Lower leg skin (tissue), 4 donors: ENCODE measurements at regions not wholly inside any gene's neighbourhood (a gene's known extent, or its start where the extent isn't known, plus 50 kb on each side); places are given as distances from the start of the nearest gene placed in this dataset.

ENCODE experiments used
- DNase-seq, 2 donors: peaks; one replicate each; pipeline ENCODE4 v3.0.0-alpha.2; 2019; ENCODE audit warnings: low spot score in 2 of 2
- H3K4me3 ChIP-seq: fragments of 200-600 bp; sonication (generic); 2 replicates; pipeline ENCODE4 v1.5.1; 2017; ENCODE audit warnings: mild to moderate bottlenecking, low read depth; ENCODE audit not compliant: poor library complexity, severe bottlenecking
- POLR2A ChIP-seq, 2 donors: fragments of 450-650 bp; IDR thresholded peaks; one replicate each; pipeline ENCODE4 v1.6.1; 2016 to 2017; ENCODE audit warnings: antibody characterized with exemption in 2 of 2, mild to moderate bottlenecking in 1 of 2, moderate library complexity in 1 of 2
- WGBS, 2 donors: methylation state at CpG; one replicate each; pipeline ENCODE4 v1.1.5; 2018; 5-methylcytosine and 5-hydroxymethylcytosine counted together
- intact Hi-C: fragments of 100-400 bp; cut with DNase I; formaldehyde crosslinking; loops from one replicate; pipeline ENCODE4 v1.15.0; 2023; ENCODE audit warnings: low total_unique reads
- TF ChIP-seq, protein P1 (sequence below), 3 donors: fragments of 450-650 bp; IDR thresholded peaks; one replicate each; pipeline ENCODE4 v1.5.1; 2016; ENCODE audit warnings: antibody characterized with exemption in 3 of 3, mild to moderate bottlenecking in 3 of 3, moderate library complexity in 2 of 3

DNA sequence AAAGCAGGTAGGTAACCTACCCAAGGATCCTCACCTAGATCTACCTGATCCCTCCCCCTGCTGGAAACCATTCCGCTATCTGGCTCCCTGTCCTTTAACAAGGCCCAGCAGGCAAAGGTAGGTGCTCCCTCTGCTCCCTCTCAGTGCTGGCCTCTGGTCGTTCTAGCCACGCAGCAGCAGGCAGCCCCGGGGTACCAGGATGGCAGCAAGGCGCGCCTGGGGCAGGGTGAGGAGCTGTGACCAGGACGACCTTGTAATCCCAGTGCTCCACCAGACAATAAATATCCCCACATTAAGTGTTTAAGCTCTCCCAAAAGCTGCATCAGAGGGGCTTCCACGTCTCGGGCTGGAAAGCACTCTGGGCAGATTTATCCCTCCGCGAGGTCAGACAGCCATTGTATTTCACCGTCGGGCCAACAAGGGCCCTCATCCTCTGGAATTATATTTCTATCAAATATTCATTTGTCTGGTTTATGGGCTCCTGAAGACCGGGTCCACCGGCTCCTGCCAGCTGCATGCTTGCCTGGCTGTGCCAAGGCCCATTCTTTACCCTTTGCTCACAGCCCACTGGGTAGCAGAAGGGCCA is 81.3 kb downstream of the CHST1 start:
- DNase-seq = no peak
- whole genome bisulfite sequencing, 2 donors = 83 to 84% methylated on average over 15 of the region's 15 CpGs
- no peak overlapping the region for H3K4me3 ChIP-seq
- intact Hi-C loops = no loop called here
- TF ChIP-seq POLR2A (IDR thresholded peaks at IDR 0.05) = no peak
- TF ChIP-seq, protein P1, sequence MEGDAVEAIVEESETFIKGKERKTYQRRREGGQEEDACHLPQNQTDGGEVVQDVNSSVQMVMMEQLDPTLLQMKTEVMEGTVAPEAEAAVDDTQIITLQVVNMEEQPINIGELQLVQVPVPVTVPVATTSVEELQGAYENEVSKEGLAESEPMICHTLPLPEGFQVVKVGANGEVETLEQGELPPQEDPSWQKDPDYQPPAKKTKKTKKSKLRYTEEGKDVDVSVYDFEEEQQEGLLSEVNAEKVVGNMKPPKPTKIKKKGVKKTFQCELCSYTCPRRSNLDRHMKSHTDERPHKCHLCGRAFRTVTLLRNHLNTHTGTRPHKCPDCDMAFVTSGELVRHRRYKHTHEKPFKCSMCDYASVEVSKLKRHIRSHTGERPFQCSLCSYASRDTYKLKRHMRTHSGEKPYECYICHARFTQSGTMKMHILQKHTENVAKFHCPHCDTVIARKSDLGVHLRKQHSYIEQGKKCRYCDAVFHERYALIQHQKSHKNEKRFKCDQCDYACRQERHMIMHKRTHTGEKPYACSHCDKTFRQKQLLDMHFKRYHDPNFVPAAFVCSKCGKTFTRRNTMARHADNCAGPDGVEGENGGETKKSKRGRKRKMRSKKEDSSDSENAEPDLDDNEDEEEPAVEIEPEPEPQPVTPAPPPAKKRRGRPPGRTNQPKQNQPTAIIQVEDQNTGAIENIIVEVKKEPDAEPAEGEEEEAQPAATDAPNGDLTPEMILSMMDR (IDR thresholded peaks at IDR 0.05) = no peak

DNA sequence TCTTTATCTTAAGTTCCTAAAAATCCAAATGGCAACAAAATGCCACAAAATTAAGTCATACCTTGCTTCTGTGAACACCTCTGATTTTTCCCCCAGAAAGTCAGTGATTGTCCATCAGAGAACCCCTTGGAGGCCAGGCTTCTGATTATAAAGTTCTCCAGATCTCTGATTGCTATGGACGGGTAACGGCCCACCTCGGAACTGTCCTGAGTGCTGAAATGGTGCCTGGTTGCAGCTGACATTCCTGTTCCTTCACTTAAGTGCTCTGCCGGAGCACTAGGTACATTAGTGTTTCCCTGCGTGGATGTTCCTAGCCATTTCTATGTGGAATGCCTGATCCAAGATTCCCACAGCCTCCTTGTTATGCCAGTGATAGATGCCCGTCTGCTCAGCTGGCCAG is 85.0 kb downstream of the CHST1 start:
- DNase-seq = no peak
- H3K4me3 ChIP-seq = no peak overlapping the region
- WGBS, 2 donors = 14 to 18% methylated on average over 6 of the region's 6 CpGs
- intact Hi-C loops = no loop called here
- TF ChIP-seq, protein P1 (IDR thresholded peaks at IDR 0.05) = no peak
- no peak for TF ChIP-seq POLR2A (IDR thresholded peaks at IDR 0.05)

DNA sequence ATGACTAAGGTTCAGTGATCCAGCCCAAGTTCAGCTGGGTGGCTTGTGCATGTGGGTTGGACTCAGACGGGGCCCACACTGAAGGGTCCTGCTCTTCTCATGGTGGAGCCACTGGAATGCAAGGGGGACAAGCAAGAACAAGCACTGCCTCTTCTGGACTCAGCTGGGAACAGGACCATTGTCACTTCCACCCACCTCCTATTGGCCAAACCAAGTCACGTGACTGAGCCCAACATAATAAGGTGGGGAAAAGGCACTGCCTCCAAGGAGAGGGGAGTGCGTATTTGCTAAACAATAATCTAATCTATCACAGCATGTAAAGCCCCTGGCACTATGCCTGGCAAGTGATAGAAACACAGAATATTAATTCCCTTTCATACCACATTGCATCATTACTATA is 87.1 kb downstream of the CHST1 start:
- DNase-seq = no peak
- 61 to 66% methylated on average over 3 of the region's 3 CpGs for WGBS, 2 donors
- TF ChIP-seq POLR2A (IDR thresholded peaks at IDR 0.05) = no peak
- TF ChIP-seq, protein P1 (IDR thresholded peaks at IDR 0.05) = no peak
- intact Hi-C loops = no loop called here
- H3K4me3 ChIP-seq = no peak overlapping the region

DNA sequence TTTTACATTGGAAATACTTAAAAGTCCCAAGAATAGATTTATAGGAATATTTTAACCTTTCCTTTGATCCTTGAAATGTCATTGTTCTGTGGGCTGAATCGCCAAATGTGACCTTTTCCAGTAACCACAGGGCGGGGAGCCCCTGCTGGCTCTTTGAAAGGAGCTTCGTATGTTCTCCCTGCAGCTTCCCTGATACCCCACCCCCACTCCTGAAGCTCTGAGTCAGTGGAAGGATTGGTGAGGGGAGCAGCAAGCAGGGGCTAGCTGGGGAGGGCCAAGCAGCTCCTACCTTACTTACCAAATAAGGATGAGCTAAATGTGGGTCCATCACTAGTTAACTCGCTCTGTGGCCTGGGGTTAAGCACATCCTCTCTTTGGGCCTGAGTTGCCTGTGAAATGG is 87.7 kb downstream of the CHST1 start:
- H3K4me3 ChIP-seq = no peak overlapping the region
- no peak for TF ChIP-seq POLR2A (IDR thresholded peaks at IDR 0.05)
- TF ChIP-seq, protein P1 (IDR thresholded peaks at IDR 0.05) = no peak
- no peak for DNase-seq
- WGBS, 2 donors = 44% methylated on average over 4 of the region's 4 CpGs
- intact Hi-C loops = no loop called here

DNA sequence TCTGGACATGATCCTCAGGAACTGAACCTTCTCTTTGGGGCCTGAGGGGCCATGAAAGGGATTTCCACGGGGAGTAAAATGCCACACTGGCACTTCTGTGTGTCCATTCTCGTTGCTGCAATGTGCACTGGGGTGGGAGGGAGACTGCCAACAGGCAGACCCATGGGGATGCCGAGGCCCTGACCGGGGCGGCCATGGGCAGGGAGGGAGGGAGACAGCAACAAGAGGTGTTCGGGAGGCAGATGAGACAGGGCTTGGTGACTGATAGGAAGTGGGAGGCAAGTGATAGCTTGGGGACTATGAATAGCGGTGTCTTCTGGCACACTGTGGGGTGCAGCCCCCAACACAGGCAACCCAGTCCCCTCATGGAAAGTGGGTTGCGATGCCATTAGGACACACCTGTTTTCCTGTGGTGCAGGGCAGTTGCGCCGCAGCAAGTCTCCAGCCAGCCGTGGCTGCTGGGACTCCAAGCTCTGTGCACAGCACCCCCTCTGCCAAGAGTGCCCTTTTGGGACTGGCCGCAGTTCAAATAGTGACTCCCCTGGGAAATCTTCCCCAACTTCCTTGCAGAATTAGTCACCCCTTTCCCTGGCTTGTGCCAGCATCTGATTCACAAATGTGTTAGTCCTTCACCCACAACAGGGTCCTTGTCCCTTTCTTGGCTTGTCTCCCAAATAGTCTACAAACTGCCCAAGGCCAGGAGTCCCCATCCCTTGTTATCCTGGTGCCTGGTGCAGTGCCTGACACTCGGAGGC is 88.8 kb downstream of the CHST1 start:
- TF ChIP-seq, protein P1 (IDR thresholded peaks at IDR 0.05) = no peak
- TF ChIP-seq POLR2A (IDR thresholded peaks at IDR 0.05) = no peak
- 78% methylated on average over 13 of the region's 13 CpGs for WGBS, 2 donors
- H3K4me3 ChIP-seq = no peak overlapping the region
- intact Hi-C loops = no loop called here
- DNase-seq = no peak
